A673 (cell line): ENCODE measurements at regions not wholly inside any gene's neighbourhood (a gene's known extent, or its start where the extent isn't known, plus 50 kb on each side); places are given as distances from the start of the nearest gene placed in this dataset.

Experiments
- BruUV-seq: library from RNA; stranded (reverse); fragments of 400-500 nt; replicated peaks from 2 replicates; lab custom pipeline; 2021; lab: Mats Ljungman, UMichigan
- CTCF ChIA-PET: fragments of 300-600 bp; sonication (Branson Sonifier 250); formaldehyde crosslinking; loops from one replicate; lab custom pipeline; 2022; ENCODE audit warnings: antibody characterized with exemption; lab: Charles Lee
- POLR2A ChIA-PET: fragments of 300-600 bp; sonication (Branson Sonifier 250); formaldehyde crosslinking; loops from one replicate; lab custom pipeline; 2022; ENCODE audit warnings: antibody characterized with exemption; ENCODE audit not compliant: low non-redundant PET; lab: Charles Lee
- DNase-seq: peaks from one replicate; pipeline ENCODE4 v3.0.0-alpha.2; 2015; ENCODE audit warnings: low spot score
- H3K27ac ChIP-seq: fragments of 200-600 bp; sonication (generic); 2 replicates; pipeline ENCODE4 v1.5.1; 2016; ENCODE audit warnings: mixed run types, low read depth, mild to moderate bottlenecking, mixed read lengths, antibody characterized with exemption, low read length; ENCODE audit not compliant: poor library complexity, severe bottlenecking
- H3K27me3 ChIP-seq: fragments of 200-600 bp; sonication (generic); replicated peaks from 2 replicates; pipeline ENCODE4 v1.6.1; 2017; ENCODE audit warnings: mixed run types, low read depth, mild to moderate bottlenecking, mixed read lengths, antibody characterized with exemption, low read length; ENCODE audit not compliant: insufficient read depth, poor library complexity
- H3K36me3 ChIP-seq: fragments of 200-600 bp; sonication (generic); 2 replicates; pipeline ENCODE4 v1.6.1; 2016; ENCODE audit warnings: mixed run types, mild to moderate bottlenecking, mixed read lengths, antibody characterized with exemption, low read length; ENCODE audit not compliant: insufficient read depth, poor library complexity, severe bottlenecking
- H3K4me1 ChIP-seq: fragments of 200-600 bp; sonication (generic); 2 replicates; pipeline ENCODE4 v1.6.1; 2017; ENCODE audit warnings: mixed run types, mild to moderate bottlenecking, mixed read lengths, antibody characterized with exemption, low read length; ENCODE audit not compliant: insufficient read depth, poor library complexity, severe bottlenecking
- H3K4me3 ChIP-seq: fragments of 200-600 bp; sonication (generic); 2 replicates; pipeline ENCODE4 v1.5.1; 2016; ENCODE audit warnings: low read depth, mixed run types, mild to moderate bottlenecking, mixed read lengths, low read length; ENCODE audit not compliant: poor library complexity, severe bottlenecking
- H3K9me3 ChIP-seq: fragments of 200-600 bp; sonication (generic); 2 replicates; pipeline ENCODE4 v1.6.1; 2016; ENCODE audit warnings: mixed run types, low read depth, mild to moderate bottlenecking, mixed read lengths, antibody characterized with exemption, low read length; ENCODE audit not compliant: poor library complexity, severe bottlenecking
- EZH2 ChIP-seq: fragments of 200-600 bp; sonication (generic); IDR thresholded peaks from 2 replicates; pipeline ENCODE4 v1.6.1; 2017; ENCODE audit warnings: borderline replicate concordance, low read depth, mild to moderate bottlenecking, mixed read lengths, antibody characterized with exemption, low read length; ENCODE audit not compliant: poor library complexity, severe bottlenecking
- intact Hi-C: fragments of 100-400 bp; cut with micrococcal nuclease; formaldehyde crosslinking; loops from one replicate; pipeline ENCODE4 v1.10.0; 2022; ENCODE audit not compliant: unreplicated experiment
- TF ChIP-seq, protein P1 (sequence below): fragments of 300-800, 200-600 bp; sonication (generic); conservative IDR thresholded peaks from 2 replicates; pipeline ENCODE4 v1.5.1; 2017; ENCODE audit warnings: low read depth, mild to moderate bottlenecking, antibody characterized with exemption, low read length, moderate library complexity, mixed read lengths

- no TSS peak for BruUV-seq
- CTCF ChIA-PET, result no interaction called here
- POLR2A ChIA-PET, result no interaction called here
- Histone ChIP-seq H3K9me3 (no peaks in the 10 kb centered on the region), H3K27ac (no peak overlapping the region), H3K36me3 (no peaks in the 10 kb centered on the region), H3K27me3 (no peaks in the 10 kb centered on the region), H3K4me1 (no peaks in the 10 kb centered on the region), H3K4me3 (no peak overlapping the region)
- TF ChIP-seq, protein P1, sequence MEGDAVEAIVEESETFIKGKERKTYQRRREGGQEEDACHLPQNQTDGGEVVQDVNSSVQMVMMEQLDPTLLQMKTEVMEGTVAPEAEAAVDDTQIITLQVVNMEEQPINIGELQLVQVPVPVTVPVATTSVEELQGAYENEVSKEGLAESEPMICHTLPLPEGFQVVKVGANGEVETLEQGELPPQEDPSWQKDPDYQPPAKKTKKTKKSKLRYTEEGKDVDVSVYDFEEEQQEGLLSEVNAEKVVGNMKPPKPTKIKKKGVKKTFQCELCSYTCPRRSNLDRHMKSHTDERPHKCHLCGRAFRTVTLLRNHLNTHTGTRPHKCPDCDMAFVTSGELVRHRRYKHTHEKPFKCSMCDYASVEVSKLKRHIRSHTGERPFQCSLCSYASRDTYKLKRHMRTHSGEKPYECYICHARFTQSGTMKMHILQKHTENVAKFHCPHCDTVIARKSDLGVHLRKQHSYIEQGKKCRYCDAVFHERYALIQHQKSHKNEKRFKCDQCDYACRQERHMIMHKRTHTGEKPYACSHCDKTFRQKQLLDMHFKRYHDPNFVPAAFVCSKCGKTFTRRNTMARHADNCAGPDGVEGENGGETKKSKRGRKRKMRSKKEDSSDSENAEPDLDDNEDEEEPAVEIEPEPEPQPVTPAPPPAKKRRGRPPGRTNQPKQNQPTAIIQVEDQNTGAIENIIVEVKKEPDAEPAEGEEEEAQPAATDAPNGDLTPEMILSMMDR, result no peak
- TF ChIP-seq EZH2, result no peak
- DNase-seq, result no peak
- intact Hi-C loops, result no loop called here
These were observed 627.6 kb downstream of the CCDC85A start for GRCh38 chr2:56811401-56811800.

DNA sequence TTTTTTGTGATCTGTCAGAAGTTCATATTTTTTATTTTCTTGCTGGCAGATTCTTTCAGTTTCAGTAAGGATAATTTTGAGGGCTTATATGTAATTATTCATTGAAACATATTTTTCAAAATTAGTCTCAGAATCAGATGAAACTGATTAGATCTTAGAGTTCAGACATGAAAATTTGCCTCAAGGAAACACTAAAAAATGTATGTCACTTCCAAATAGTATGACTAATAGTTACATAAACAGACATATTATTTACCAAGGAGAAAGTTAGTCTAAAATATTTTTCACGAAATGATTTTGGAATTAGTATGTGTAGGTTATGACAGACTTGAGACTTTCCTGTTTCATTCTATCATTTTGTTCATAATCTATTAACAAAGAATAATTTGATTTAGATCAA is 628.6 kb downstream of the CCDC85A start:
- no TSS peak for BruUV-seq
- H3K27ac ChIP-seq, result no peak overlapping the region
- POLR2A ChIA-PET, result no interaction called here
- H3K27me3 ChIP-seq, result no peaks in the 10 kb centered on the region
- no peak for TF ChIP-seq EZH2
- TF ChIP-seq, protein P1, result no peak
- CTCF ChIA-PET, result no interaction called here
- no peak overlapping the region for H3K4me3 ChIP-seq
- DNase-seq, result no peak
- H3K36me3 ChIP-seq, result no peaks in the 10 kb centered on the region
- H3K4me1 ChIP-seq, result no peaks in the 10 kb centered on the region
- no peaks in the 10 kb centered on the region for H3K9me3 ChIP-seq
- intact Hi-C loops, result no loop called here

- TF ChIP-seq EZH2, result no peak
- TF ChIP-seq, protein P1, result no peak
- no peaks in the 10 kb centered on the region for H3K9me3 ChIP-seq
- H3K36me3 ChIP-seq, result no peaks in the 10 kb centered on the region
- CTCF ChIA-PET, result no interaction called here
- BruUV-seq, result no TSS peak
- intact Hi-C loops, result no loop called here
- H3K27me3 ChIP-seq, result no peaks in the 10 kb centered on the region
- POLR2A ChIA-PET, result no interaction called here
- H3K4me3 ChIP-seq, result no peak overlapping the region
- H3K4me1 ChIP-seq, result no peaks in the 10 kb centered on the region
- no peak for DNase-seq
- H3K27ac ChIP-seq, result no peak overlapping the region
These were observed 629.7 kb downstream of the CCDC85A start for GRCh38 chr2:56813490-56813889.
